Gastroesophageal sphincter (tissue), 4 donors: ENCODE measurements at regions not wholly inside any gene's neighbourhood (a gene's known extent, or its start where the extent isn't known, plus 50 kb on each side); places are given as distances from the start of the nearest gene placed in this dataset.
A peak's percentile ranks its signal among the peaks of the same experiment; 100 is the strongest.

Source experiments
- ATAC-seq: fragments of 150-250 bp; one replicate; pipeline ENCODE4 v1.9.1; 2016; ENCODE audit warnings: mild to moderate bottlenecking, moderate library complexity
- H3K27ac ChIP-seq, 4 donors: fragments of 200-600 bp; sonication (generic) in 3 of 4; 1 replicate in 3 of 4; 2 replicates in 1 of 4; pipeline ENCODE4 v1.5.1; 2016 to 2019
- H3K27me3 ChIP-seq: fragments of 200-600 bp; sonication (generic); one replicate; pipeline ENCODE4 v1.5.1; 2019
- H3K36me3 ChIP-seq, 2 donors: fragments of 200-600 bp; sonication (generic); one replicate each; pipeline ENCODE4 v1.5.1; 2019; ENCODE audit warnings: control low read depth in 1 of 2
- H3K4me1 ChIP-seq, 3 donors: fragments of 200-600 bp; sonication (generic); 1 replicate in 2 of 3; 2 replicates in 1 of 3; pipeline ENCODE4 v1.5.1; 2016 to 2019; ENCODE audit warnings: control low read depth in 2 of 3
- H3K4me3 ChIP-seq, 2 donors: fragments of 200-600 bp; sonication (generic); one replicate each; pipeline ENCODE4 v1.5.1; 2019; ENCODE audit warnings: mild to moderate bottlenecking in 1 of 2, moderate library complexity in 1 of 2
- H3K9me3 ChIP-seq, 3 donors: fragments of 200-600 bp; sonication (generic); one replicate each; pipeline ENCODE4 v1.5.1; 2017 to 2019; ENCODE audit warnings: control low read depth in 2 of 3
- CTCF ChIP-seq, 4 experiments: fragments of 200-600 bp in 2 of 4; fragments of 450-650 bp in 2 of 4; sonication (generic) in 1 of 4; IDR thresholded peaks; one replicate each; pipeline ENCODE4 v1.5.1; 2017 to 2019; ENCODE audit warnings: antibody characterized with exemption in 4 of 4, mild to moderate bottlenecking in 2 of 4, moderate library complexity in 2 of 4
- EP300 ChIP-seq: sonication (generic); formaldehyde crosslinking; IDR thresholded peaks from one replicate; pipeline ENCODE4 v1.6.1; 2017; ENCODE audit warnings: antibody characterized with exemption, mild to moderate bottlenecking
- POLR2A ChIP-seq, 2 donors: fragments of 450-650 bp; IDR thresholded peaks; one replicate each; pipeline ENCODE4 v1.6.1; 2017; ENCODE audit warnings: antibody characterized with exemption in 2 of 2, mild to moderate bottlenecking in 2 of 2, moderate library complexity in 1 of 2
- POLR2AphosphoS5 ChIP-seq: sonication (generic); formaldehyde crosslinking; IDR thresholded peaks from one replicate; pipeline ENCODE4 v1.6.1; 2017; ENCODE audit warnings: antibody characterized with exemption
- WGBS, 2 donors: methylation state at CpG; one replicate each; pipeline ENCODE4 v1.1.5; 2018; ENCODE audit warnings: low coverage in 1 of 2; 5-methylcytosine and 5-hydroxymethylcytosine counted together

GRCh38 chr18:76622651-76623050 is 127.6 kb upstream of the ZNF516 start:
- Histone ChIP-seq H3K27me3 (no peaks in the 10 kb centered on the region), H3K4me1 (peaks cover 0 to 42% (median 12%) of the 10 kb centered on the region in 3 donors), H3K36me3 (no peaks in the 10 kb centered on the region), H3K9me3 (peaks cover 0 to under 1% (median 0%) of the 10 kb centered on the region in 3 donors), H3K27ac (no peak overlapping the region), H3K4me3 (no peak overlapping the region)
- ATAC-seq = no peak
- WGBS, 2 donors = 79 to 82% methylated on average over 2 to 8 of the region's 8 CpGs
- TF ChIP-seq EP300 (no peak), CTCF (IDR thresholded peaks at IDR 0.05) (no peak), POLR2AphosphoS5 (no peak), POLR2A (IDR thresholded peaks at IDR 0.05) (no peak)

DNA sequence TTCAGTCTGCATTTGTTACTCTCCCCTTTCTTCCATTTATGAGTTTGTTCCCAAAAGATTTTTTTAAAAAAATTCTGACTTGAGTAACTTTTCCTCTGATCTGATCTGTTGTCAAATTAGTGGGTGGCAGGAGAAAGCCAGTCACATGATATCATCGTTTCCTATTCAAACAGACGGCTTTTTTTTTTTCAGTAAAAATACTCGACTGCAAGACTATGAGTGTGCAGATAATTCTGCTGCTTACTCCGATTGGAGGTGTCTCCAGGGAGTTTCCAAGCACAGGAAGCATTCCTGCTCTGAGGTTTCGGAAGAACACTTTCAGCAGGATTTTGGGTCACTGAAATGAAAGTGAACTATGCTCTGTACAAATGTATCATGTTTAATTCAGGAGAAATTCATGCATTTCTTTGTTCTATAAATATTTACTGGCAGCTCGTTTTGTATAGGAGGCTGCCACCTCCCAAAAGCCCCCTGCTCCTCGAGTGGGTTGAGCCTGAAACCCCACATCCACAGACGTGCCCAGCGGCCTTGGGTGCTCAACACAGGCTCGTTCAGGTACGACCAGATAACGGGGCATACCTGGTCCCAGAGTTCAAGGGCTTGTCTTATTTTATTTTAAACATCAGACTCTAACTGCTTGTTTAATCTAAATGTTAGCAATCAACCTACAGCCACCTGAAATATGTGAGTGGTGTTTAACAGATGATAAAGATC is 126.9 kb upstream of the ZNF516 start:
- Histone ChIP-seq H3K4me3 (no peak overlapping the region), H3K9me3 (no peaks in the 10 kb centered on the region), H3K4me1 (peaks cover 0 to 42% (median 12%) of the 10 kb centered on the region in 3 donors), H3K27me3 (no peaks in the 10 kb centered on the region), H3K36me3 (no peaks in the 10 kb centered on the region), H3K27ac (peak overlapping the region in 1 of 4 donors; percentile 0)
- 29 to 39% methylated on average over 10 to 11 of the region's 12 CpGs for WGBS, 2 donors
- ATAC-seq = no peak
- TF ChIP-seq EP300 = no peak
- TF ChIP-seq CTCF (IDR thresholded peaks at IDR 0.05) = no peak
- TF ChIP-seq POLR2A (IDR thresholded peaks at IDR 0.05) = no peak
- no peak for TF ChIP-seq POLR2AphosphoS5

GRCh38 chr18:76621226-76621625 is 126.2 kb upstream of the ZNF516 start:
- Histone ChIP-seq H3K36me3 (no peaks in the 10 kb centered on the region), H3K27me3 (no peaks in the 10 kb centered on the region), H3K4me3 (no peak overlapping the region), H3K4me1 (peaks cover 0 to 42% (median 12%) of the 10 kb centered on the region in 3 donors), H3K9me3 (no peaks in the 10 kb centered on the region), H3K27ac (peak overlapping the region in 2 of 4 donors; percentile 0 to 71)
- WGBS, 2 donors = 52 to 58% methylated on average over 9 of the region's 9 CpGs
- TF ChIP-seq CTCF (IDR thresholded peaks at IDR 0.05) (no peak), POLR2A (IDR thresholded peaks at IDR 0.05) (no peak), EP300 (no peak), POLR2AphosphoS5 (no peak)
- ATAC-seq = no peak

DNA sequence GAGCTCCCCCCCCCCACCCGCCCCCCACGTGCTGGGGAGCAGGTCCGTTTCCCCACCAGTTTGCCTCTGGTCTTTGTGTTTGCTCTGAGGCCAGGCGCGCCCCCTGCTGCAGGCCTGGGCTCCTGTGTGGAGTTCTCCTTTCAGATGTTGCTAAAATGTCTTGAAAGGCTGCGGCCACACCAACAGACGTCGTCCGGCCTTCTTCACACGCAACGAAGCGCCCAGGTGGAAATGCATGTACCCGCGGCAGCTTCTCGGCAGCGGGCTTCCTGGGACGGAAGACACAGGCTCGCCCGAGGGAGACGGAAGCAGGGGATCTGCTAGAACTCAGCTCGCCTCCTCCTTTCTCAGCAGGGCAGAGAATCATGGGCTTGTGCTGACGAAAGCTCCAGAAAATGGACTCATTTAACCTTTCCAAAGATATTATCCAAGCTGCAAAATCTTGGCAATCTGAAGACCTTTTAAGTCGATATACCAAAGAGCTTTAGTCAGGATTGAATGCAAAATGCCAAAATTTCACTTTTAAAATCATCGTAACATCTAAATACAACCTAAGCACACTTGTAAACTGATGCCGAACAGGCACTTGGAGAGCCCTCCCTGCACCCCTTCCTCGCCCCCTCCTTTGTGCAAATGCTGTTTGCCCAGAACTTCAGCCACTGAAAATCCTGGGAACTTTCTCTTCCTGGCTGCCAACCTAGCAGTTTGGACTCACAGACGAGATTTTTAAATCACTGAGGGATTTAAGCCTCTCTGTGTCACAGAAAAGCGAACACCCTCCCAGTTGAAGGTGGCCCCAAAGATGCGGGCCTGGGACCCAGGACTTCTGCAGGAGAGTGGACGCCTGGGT is 125.5 kb upstream of the ZNF516 start:
- TF ChIP-seq POLR2AphosphoS5 (no peak), CTCF (IDR thresholded peaks at IDR 0.05) (peak; percentile 45 to 81 (median 58))
- H3K9me3 ChIP-seq = no peaks in the 10 kb centered on the region
- H3K4me1 ChIP-seq = peaks cover 0 to 42% (median 12%) of the 10 kb centered on the region in 3 donors
- no peaks in the 10 kb centered on the region for H3K27me3 ChIP-seq
- 34 to 56% methylated on average over 8 to 17 of the region's 30 CpGs for WGBS, 2 donors
- ATAC-seq = peak; percentile 77
- H3K27ac ChIP-seq = peak overlapping the region in 3 of 4 donors; percentile 68 to 80 (median 71)
- no peaks in the 10 kb centered on the region for H3K36me3 ChIP-seq
- H3K4me3 ChIP-seq = peak overlapping the region; percentile 2 to 49
